ENCODE measurements at regions not wholly inside any gene's neighbourhood (a gene's known extent, or its start where the extent isn't known, plus 50 kb on each side); places are given as distances from the start of the nearest gene placed in this dataset.
A peak's percentile ranks its signal among the peaks of the same experiment; 100 is the strongest.
"Not testable (repeated sequence)": the region's sequence is repeated elsewhere in the genome, so short reads cannot be mapped to it uniquely, and the experiment has no call there.

GRCh38 chr2:181790716-181791649 lies 100.5 kb upstream of the ITPRID2 start:
- peak; percentile 100 for DNase-seq (ENCODE audit: low read depth)

GRCh38 chr2:181792906-181793305 lies 98.6 kb upstream of the ITPRID2 start:
- DNase-seq (ENCODE audit: low read depth) = no peak

- DNase-seq (ENCODE audit: low read depth) = no peak
Measured at GRCh38 chr2:181798022-181798421, 93.5 kb upstream of the ITPRID2 start.

- DNase-seq (ENCODE audit: low read depth) = not testable (repeated sequence)
Measured at GRCh38 chr2:181802300-181802699, 89.2 kb upstream of the ITPRID2 start.

GRCh38 chr2:181803903-181804799 lies 87.4 kb upstream of the ITPRID2 start:
- DNase-seq (ENCODE audit: low read depth) = not testable (repeated sequence)

GRCh38 chr2:181805228-181806038 lies 86.1 kb upstream of the ITPRID2 start:
- peak; percentile 68 for DNase-seq (ENCODE audit: low read depth)

GRCh38 chr2:181806039-181806392 lies 85.5 kb upstream of the ITPRID2 start:
- DNase-seq (ENCODE audit: low read depth) = no peak

GRCh38 chr2:181807526-181807925 lies 84.0 kb upstream of the ITPRID2 start:
- no peak for DNase-seq (ENCODE audit: low read depth)

GRCh38 chr2:181810823-181811695 lies 80.5 kb upstream of the ITPRID2 start:
- peak; percentile 98 for DNase-seq (ENCODE audit: low read depth)

- peak; percentile 48 for DNase-seq (ENCODE audit: low read depth)
Measured at GRCh38 chr2:181812106-181812743, 79.3 kb upstream of the ITPRID2 start.

- peak; percentile 27 for DNase-seq (ENCODE audit: low read depth)
Measured at GRCh38 chr2:181814057-181814491, 77.5 kb upstream of the ITPRID2 start.

- no peak for DNase-seq (ENCODE audit: low read depth)
Measured at GRCh38 chr2:181817509-181817908, 74.0 kb upstream of the ITPRID2 start.

GRCh38 chr2:181818058-181818680 lies 73.4 kb upstream of the ITPRID2 start:
- no peak for DNase-seq (ENCODE audit: low read depth)

GRCh38 chr2:181818840-181819239 lies 72.7 kb upstream of the ITPRID2 start:
- DNase-seq (ENCODE audit: low read depth) = no peak

- DNase-seq (ENCODE audit: low read depth) = no peak
Measured at GRCh38 chr2:181821049-181821448, 70.5 kb upstream of the ITPRID2 start.

- DNase-seq (ENCODE audit: low read depth) = no peak
Measured at GRCh38 chr2:181822097-181822496, 69.4 kb upstream of the ITPRID2 start.

GRCh38 chr2:181823405-181823804 lies 68.1 kb upstream of the ITPRID2 start:
- peak; percentile 68 for DNase-seq (ENCODE audit: low read depth)

GRCh38 chr2:181828122-181828705 lies 63.3 kb upstream of the ITPRID2 start:
- DNase-seq (ENCODE audit: low read depth) = no peak

GRCh38 chr2:181829230-181829629 lies 62.3 kb upstream of the ITPRID2 start:
- no peak for DNase-seq (ENCODE audit: low read depth)

Measured in HT1080 (cell line).